GM18873 (cell line): ENCODE measurements at regions not wholly inside any gene's neighbourhood (a gene's known extent, or its start where the extent isn't known, plus 50 kb on each side); places are given as distances from the start of the nearest gene placed in this dataset.
"Not testable (repeated sequence)": the region's sequence is repeated elsewhere in the genome, so short reads cannot be mapped to it uniquely, and the experiment has no call there.

ENCODE experiments used
- ATAC-seq: cut with Tn5 transposase; IDR thresholded peaks from one replicate; pipeline ENCODE4 v1.9.1; 2021; ENCODE audit warnings: mild to moderate bottlenecking, moderate library complexity, moderate number of reproducible peaks; ENCODE audit not compliant: unreplicated experiment, low FRiP score

GRCh38 chr16:59341368-59341767 lies 607.3 kb upstream of the GOT2 start:
- no peak for ATAC-seq

GRCh38 chr16:59339871-59340270 lies 605.8 kb upstream of the GOT2 start:
- no peak for ATAC-seq

- no peak for ATAC-seq
These were observed 602.1 kb upstream of the GOT2 start for GRCh38 chr16:59336136-59336695.

GRCh38 chr16:59331708-59332107 lies 597.6 kb upstream of the GOT2 start:
- ATAC-seq, result not testable (repeated sequence)

- no peak for ATAC-seq
These were observed 596.0 kb upstream of the GOT2 start for GRCh38 chr16:59330019-59330670.

GRCh38 chr16:59328961-59329360 lies 594.8 kb upstream of the GOT2 start:
- ATAC-seq, result no peak

- no peak for ATAC-seq
These were observed 593.8 kb upstream of the GOT2 start for GRCh38 chr16:59327894-59328293.

- ATAC-seq, result no peak
These were observed 592.8 kb upstream of the GOT2 start for GRCh38 chr16:59326955-59327354.

- no peak for ATAC-seq
These were observed 590.3 kb upstream of the GOT2 start for GRCh38 chr16:59324462-59324861.

GRCh38 chr16:59320657-59321056 lies 586.5 kb upstream of the GOT2 start:
- no peak for ATAC-seq

GRCh38 chr16:59319871-59320270 lies 585.8 kb upstream of the GOT2 start:
- ATAC-seq, result no peak

GRCh38 chr16:59305850-59306249 lies 571.7 kb upstream of the GOT2 start:
- ATAC-seq, result no peak

- no peak for ATAC-seq
These were observed 562.8 kb upstream of the GOT2 start for GRCh38 chr16:59296888-59297287.

GRCh38 chr16:59295993-59296736 lies 562.0 kb upstream of the GOT2 start:
- ATAC-seq, result no peak

- no peak for ATAC-seq
These were observed 561.4 kb upstream of the GOT2 start for GRCh38 chr16:59295474-59295873.

GRCh38 chr16:59290718-59291117 lies 556.6 kb upstream of the GOT2 start:
- ATAC-seq, result no peak

- ATAC-seq, result no peak
These were observed 555.0 kb upstream of the GOT2 start for GRCh38 chr16:59289151-59289550.

- ATAC-seq, result no peak
These were observed 540.0 kb upstream of the GOT2 start for GRCh38 chr16:59274141-59274540.

GRCh38 chr16:59263955-59264354 lies 529.8 kb upstream of the GOT2 start:
- no peak for ATAC-seq

- no peak for ATAC-seq
These were observed 526.8 kb upstream of the GOT2 start for GRCh38 chr16:59260892-59261291.

GRCh38 chr16:59259950-59260319 lies 525.8 kb upstream of the GOT2 start:
- ATAC-seq, result no peak
